Middle frontal gyrus (tissue), 1 donor: ENCODE measurements at regions not wholly inside any gene's neighbourhood (a gene's known extent, or its start where the extent isn't known, plus 50 kb on each side); places are given as distances from the start of the nearest gene placed in this dataset.

Source experiments
- DNase-seq: peaks from one replicate; pipeline ENCODE4 v3.0.0-alpha.2; 2015; ENCODE audit warnings: low spot score; ENCODE audit errors: extremely low spot score

DNA sequence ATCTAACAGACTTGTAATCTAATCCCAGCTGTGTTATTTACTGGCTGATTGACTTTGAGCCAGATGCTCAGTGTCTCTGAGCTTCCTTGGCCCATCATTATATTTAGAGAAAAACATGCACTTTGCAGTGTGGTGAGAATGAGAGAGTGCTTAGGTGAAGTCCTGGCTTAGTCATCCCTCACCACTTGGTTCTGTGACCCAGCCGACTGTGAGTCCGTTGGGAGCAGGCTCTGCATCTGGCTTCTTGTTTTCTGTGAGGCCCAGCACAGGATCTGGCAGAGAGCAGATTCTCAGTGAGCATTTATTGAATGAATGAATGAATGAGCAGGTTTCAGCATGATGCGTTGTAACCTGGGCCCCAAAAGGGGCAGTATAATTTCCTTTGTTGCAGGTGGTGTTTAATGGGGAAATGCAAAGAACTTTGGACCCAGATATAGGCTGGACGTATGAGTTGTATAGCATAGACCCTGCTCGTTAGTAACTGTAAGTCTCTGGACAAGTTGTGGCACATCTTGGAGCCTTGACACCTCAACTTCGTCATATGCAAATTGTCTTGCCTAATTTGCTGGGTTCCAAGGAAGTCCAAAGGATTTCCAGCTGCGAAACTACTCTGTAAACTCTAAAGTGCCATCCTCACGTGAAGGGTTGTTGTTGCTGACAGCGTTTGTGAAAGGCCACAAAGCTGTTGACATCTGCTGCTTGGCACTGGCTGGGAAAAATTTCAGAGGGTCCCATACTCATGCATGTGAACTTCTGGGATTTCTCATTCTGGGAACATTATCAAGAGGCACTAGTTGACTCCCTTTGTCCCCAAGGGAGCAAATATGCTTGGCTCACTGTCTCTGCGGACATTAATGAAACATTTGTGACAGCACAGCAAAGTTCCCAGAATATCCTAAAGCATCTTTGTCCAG is 138.8 kb upstream of the USP24 start:
- no peak for DNase-seq

GRCh38 chr1:55352811-55353180 is 137.6 kb upstream of the USP24 start:
- DNase-seq, result no peak

- DNase-seq, result no peak
Observed at GRCh38 chr1:55352080-55352810, 137.1 kb upstream of the USP24 start.

DNA sequence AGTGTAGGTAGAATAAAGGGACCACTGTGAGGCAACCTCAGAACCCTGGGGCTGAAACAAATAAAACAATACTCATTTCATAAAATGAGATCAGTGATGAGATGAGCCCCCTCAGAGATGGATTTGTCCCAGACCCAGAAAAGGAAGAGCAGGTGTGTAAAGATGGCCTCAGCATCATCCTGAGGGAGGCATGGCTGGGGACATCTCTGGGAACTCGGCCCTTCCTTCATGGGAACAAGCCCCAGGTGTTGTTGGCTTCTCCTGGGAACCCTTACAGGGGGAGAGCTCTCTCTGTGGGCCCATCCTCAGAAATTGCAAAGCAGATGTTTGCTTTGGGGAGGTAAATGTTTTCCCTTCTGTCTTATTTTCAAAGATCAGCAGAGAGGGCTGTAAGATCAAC is 133.2 kb upstream of the USP24 start:
- DNase-seq, result no peak

DNA sequence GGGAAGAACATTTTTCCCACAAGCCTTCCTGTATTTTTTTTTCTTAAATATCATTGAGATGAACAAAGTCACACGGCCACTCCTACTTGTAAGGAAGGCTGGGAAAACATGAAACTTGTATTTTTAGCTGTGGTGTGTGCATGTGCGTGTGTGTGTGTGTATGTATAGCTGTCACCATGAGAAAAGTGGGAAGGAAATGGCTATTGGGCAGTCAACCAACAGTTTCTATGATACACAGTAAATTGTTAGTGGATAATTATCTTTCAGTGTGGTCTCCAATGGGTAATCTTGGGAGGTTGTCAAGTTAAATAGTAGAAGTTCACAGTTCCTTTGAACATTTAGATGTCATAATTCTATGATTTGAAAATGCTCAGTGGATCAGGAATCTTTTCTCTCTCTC is 132.7 kb upstream of the USP24 start:
- no peak for DNase-seq

DNA sequence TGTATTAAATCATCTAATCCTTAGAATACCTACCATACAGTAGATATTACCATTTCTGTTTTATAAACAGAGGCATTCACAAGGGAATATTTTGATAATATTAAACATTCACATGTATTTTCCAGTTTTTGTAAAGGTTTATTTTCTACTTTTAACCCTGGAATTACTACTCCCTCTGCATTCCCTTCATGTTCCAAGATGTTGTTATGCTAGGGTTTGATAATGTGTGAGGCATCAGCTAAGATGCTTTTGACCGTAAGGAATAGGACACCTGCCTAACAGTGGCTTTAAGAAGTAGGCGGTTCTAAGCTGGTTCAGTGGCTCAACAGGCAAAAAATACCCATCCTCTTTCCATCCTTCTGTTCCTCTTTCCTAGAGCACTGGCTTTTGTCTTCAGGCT is 131.9 kb upstream of the USP24 start:
- no peak for DNase-seq

GRCh38 chr1:55346586-55346985 is 131.4 kb upstream of the USP24 start:
- no peak for DNase-seq

DNA sequence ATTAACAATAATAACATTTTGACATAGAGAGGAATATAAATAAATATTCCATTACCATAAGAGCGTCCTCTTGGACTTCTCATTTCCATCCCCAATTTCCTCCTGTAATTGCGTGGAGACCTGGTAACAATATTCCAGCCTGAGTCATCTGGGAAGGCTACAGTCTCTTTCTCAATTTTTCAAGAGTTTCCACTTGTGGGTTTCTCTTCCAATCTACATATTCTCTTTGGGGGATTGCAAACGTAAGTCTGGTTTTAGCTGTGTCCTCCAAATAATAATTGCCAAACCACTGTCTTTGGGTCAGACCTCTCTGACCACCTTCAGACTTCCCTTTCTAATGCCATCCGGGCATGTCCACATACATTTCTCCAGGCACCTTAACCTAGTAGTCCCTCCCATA is 124.5 kb upstream of the USP24 start:
- DNase-seq, result no peak

DNA sequence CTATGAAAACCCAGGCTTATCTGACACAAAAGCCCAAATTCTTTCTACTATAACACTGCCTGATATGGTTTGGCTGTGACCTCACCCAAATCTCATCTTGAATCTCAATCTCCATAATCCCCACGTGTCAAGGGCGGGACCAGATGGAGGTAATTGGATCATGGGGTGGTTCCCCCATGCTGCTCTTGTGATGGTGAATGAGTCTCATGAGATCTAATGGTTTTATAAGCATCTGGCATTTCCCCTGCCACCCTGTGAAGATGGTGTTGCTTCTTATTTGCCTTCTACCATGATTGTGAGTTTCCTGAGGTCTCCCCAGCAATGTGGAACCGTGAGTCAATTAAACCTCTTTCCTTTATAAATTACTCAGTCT is 123.3 kb upstream of the USP24 start:
- no peak for DNase-seq

GRCh38 chr1:55337801-55338447 is 122.8 kb upstream of the USP24 start:
- no peak for DNase-seq

- no peak for DNase-seq
Observed at GRCh38 chr1:55334797-55335196, 119.6 kb upstream of the USP24 start.

- DNase-seq, result no peak
Observed at GRCh38 chr1:55334160-55334559, 119.0 kb upstream of the USP24 start.

DNA sequence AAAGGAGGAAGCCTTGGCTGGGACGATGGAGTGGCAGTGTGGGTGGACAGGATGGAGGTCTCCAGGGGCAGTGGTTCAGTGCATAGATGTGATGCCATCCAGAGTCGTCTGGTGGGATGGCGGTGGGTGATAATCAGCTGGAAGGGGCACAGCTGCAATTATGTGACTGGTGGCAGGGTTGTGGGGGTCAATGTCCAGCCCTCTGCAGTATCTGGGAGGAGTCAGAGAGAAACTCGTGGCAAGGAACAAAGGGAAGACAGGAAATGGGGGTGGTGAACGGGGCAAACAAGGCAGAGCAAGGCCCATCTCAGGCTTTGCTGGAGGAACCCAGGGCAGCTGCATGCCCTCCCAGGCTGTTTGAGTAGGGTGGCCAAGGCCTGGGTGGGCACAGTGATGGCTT is 118.3 kb upstream of the USP24 start:
- DNase-seq, result no peak

- no peak for DNase-seq
Observed at GRCh38 chr1:55331351-55331750, 116.2 kb upstream of the USP24 start.

DNA sequence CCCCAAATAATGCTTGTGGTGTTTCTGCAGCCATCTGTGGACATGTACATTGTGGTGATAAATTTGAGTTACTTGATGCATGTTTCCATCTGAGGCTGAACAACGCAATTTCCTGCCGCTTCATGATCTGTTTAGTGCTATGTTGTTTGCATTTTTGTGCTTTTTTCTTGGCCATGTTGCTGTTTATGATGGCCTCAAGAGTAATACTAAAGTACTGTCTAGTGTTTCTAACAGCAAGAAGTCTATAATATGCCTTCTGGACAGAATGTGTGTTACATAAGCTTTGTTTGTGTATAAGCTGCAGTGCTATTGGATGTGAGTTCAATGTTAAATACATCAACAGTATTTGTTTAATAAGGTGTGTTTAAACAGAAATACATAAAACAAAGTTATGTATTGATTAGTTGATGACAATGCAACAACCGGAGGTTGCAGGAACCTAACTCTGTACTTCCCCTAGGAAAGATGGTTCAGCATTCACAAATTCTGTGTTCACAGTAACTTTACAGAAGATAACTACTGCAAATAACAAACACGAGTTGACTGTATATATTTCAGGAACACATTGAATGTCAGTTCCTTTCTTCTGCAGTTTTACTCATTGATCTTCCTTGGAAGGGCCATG is 114.8 kb upstream of the USP24 start:
- no peak for DNase-seq

DNA sequence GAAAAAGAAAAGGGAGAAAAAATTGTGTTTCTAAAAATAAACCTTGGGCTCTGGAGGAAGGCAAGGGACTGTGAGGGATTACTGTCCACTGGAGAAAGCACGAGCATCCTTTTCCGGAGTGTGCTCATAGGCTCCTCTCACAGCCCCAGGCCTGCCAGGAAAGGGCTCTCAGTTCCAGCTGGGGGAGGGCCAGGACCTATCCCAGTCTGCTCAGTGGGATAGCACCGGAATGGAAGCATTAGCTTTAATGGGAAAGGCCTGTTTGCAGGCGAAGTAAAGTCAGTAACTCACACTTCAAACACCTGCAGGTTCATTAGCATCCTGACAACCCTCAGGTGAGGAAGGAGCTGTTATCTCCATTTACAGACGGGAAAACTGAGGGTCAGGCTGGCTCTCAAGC is 113.9 kb upstream of the USP24 start:
- no peak for DNase-seq

- no peak for DNase-seq
Observed at GRCh38 chr1:55326496-55327243, 111.5 kb upstream of the USP24 start.

DNA sequence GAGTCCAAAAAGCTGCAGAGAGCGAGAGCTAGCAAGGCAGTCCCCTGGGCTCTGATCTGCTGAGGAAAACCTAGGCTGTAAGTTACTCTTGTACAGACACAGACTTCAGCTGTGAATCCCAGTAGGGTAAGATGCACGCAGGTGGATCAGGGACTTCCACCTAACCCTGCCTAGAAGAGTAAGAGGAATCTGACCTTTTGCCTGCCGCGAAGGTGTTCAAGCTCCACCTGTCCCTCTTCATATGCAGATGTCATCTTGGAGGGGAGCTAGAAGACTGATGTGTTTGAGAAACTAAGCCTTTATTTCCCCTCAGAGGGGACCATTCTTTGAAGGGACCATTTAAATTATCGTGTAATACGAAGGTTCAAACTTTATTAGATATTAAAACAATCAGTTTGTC is 108.6 kb upstream of the USP24 start:
- no peak for DNase-seq

GRCh38 chr1:55322842-55323241 is 107.7 kb upstream of the USP24 start:
- no peak for DNase-seq

DNA sequence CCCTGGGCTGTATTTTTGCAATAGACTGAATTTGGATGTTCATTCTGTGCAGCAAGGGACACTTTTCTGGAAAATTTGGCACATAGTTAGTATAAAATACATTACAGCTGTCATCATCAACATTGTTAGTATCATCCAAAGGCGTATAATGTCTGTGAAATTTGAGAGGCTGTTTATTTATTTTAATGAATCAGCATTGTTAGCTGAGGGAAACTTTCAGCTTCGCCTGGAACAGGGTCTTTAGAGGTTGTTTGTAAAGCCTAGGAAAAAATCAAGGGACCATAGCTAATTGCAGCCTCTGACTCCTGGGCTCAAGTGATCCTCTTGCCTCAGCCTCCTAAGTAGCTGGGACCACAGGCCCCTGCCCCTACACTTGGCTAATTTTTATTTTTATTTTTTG is 106.8 kb upstream of the USP24 start:
- no peak for DNase-seq

- DNase-seq, result no peak
Observed at GRCh38 chr1:55320891-55321290, 105.7 kb upstream of the USP24 start.
